Lung (tissue), 11 donors: ENCODE measurements at regions not wholly inside any gene's neighbourhood (a gene's known extent, or its start where the extent isn't known, plus 50 kb on each side); places are given as distances from the start of the nearest gene placed in this dataset.

Experiments
- ATAC-seq: fragments of 200-7000 bp; cut with Tn5 transposase; one replicate; pipeline ENCODE4 v1.9.1; 2020; ENCODE audit warnings: moderate number of reproducible peaks; ENCODE audit not compliant: insufficient read depth, low FRiP score
- DNase-seq, 3 donors: peaks; one replicate each; pipeline ENCODE4 v3.0.0-alpha.2; 2013 to 2017
- H3K27ac ChIP-seq, 2 donors: one replicate each; pipeline ENCODE4 v1.5.1; 2013; ENCODE audit warnings: mild to moderate bottlenecking in 2 of 2, moderate library complexity in 2 of 2, control low read depth in 1 of 2, inconsistent platforms in 1 of 2, low read depth in 1 of 2, low read length in 1 of 2
- H3K27me3 ChIP-seq, 3 donors: one replicate each; pipeline ENCODE4 v1.5.1; 2013; ENCODE audit warnings: low read length in 2 of 3; ENCODE audit not compliant: control insufficient read depth in 3 of 3, insufficient read depth in 3 of 3
- H3K36me3 ChIP-seq, 4 donors: one replicate each; pipeline ENCODE4 v1.5.1; 2013; ENCODE audit warnings: low read length in 4 of 4, mild to moderate bottlenecking in 1 of 4, moderate library complexity in 1 of 4; ENCODE audit not compliant: control insufficient read depth in 4 of 4, insufficient read depth in 4 of 4
- H3K4me1 ChIP-seq, 5 donors: one replicate each; pipeline ENCODE4 v1.5.1; 2013; ENCODE audit warnings: low read length in 5 of 5, mild to moderate bottlenecking in 2 of 5, moderate library complexity in 1 of 5; ENCODE audit not compliant: control insufficient read depth in 5 of 5, insufficient read depth in 5 of 5
- H3K4me3 ChIP-seq: one replicate; pipeline ENCODE4 v1.5.1; 2013; ENCODE audit warnings: mild to moderate bottlenecking, control low read depth, moderate library complexity
- H3K9ac ChIP-seq, 2 donors: one replicate each; pipeline ENCODE4 v1.5.1; 2013; ENCODE audit warnings: low read length in 2 of 2, control low read depth in 1 of 2; ENCODE audit not compliant: insufficient read depth in 1 of 2
- H3K9me3 ChIP-seq, 4 donors: one replicate each; pipeline ENCODE4 v1.5.1; 2013; ENCODE audit warnings: low read length in 3 of 4, mild to moderate bottlenecking in 1 of 4, moderate library complexity in 1 of 4; ENCODE audit not compliant: control insufficient read depth in 4 of 4, insufficient read depth in 3 of 4
- CTCF ChIP-seq: IDR thresholded peaks from 2 replicates; pipeline ENCODE4 v1.5.1; 2012; ENCODE audit warnings: mild to moderate bottlenecking; ENCODE audit errors: control extremely low read depth, extremely low read depth
- WGBS, 2 donors: extraction: QIAGEN DNeasy Blood & Tissue Kit; methylation state at CpG; one replicate each; pipeline ENCODE4 v1.1.7; 2013; 5-methylcytosine and 5-hydroxymethylcytosine counted together
- donor health status: control.
- donor health status: control.
- donor health status: Bipolar disorder and iron deficiency.
- donor health status: healthy.
- donor health status: DM: yes; HTN: yes; CAD: no.

GRCh38 chr13:99736541-99736940, 235.0 kb downstream of the ZIC5 start:
- no peaks in the 10 kb centered on the region for H3K36me3 ChIP-seq
- H3K4me3 ChIP-seq = no peak overlapping the region
- ATAC-seq (no peak), DNase-seq (no peak)
- H3K27me3 ChIP-seq = no peaks in the 10 kb centered on the region
- no peaks in the 10 kb centered on the region for H3K9me3 ChIP-seq
- no peaks in the 10 kb centered on the region for H3K4me1 ChIP-seq
- WGBS, 2 donors = 73 to 82% methylated on average over 3 of the region's 3 CpGs
- no peak overlapping the region for H3K9ac ChIP-seq
- H3K27ac ChIP-seq = no peak overlapping the region
- TF ChIP-seq CTCF = no peak

GRCh38 chr13:99734013-99734693, 232.9 kb downstream of the TM9SF2 start:
- Histone ChIP-seq H3K9ac (no peak overlapping the region), H3K4me3 (no peak overlapping the region), H3K9me3 (no peaks in the 10 kb centered on the region), H3K27ac (no peak overlapping the region), H3K4me1 (no peaks in the 10 kb centered on the region), H3K36me3 (no peaks in the 10 kb centered on the region), H3K27me3 (no peaks in the 10 kb centered on the region)
- no peak for TF ChIP-seq CTCF
- ATAC-seq (no peak), DNase-seq (no peak)
- WGBS, 2 donors = 63 to 84% methylated on average over 7 of the region's 7 CpGs

GRCh38 chr13:99733346-99733745, 232.1 kb downstream of the TM9SF2 start:
- ATAC-seq (no peak), DNase-seq (no peak)
- no peak overlapping the region for H3K9ac ChIP-seq
- no peak for TF ChIP-seq CTCF
- no peaks in the 10 kb centered on the region for H3K36me3 ChIP-seq
- no peak overlapping the region for H3K4me3 ChIP-seq
- no peaks in the 10 kb centered on the region for H3K27me3 ChIP-seq
- no peaks in the 10 kb centered on the region for H3K4me1 ChIP-seq
- no peaks in the 10 kb centered on the region for H3K9me3 ChIP-seq
- 60 to 68% methylated on average over 7 of the region's 7 CpGs for WGBS, 2 donors
- no peak overlapping the region for H3K27ac ChIP-seq

- H3K27me3 ChIP-seq = no peaks in the 10 kb centered on the region
- no peaks in the 10 kb centered on the region for H3K4me1 ChIP-seq
- no peak for TF ChIP-seq CTCF
- H3K36me3 ChIP-seq = no peaks in the 10 kb centered on the region
- WGBS, 2 donors = 84 to 85% methylated on average over 4 of the region's 4 CpGs
- no peak overlapping the region for H3K4me3 ChIP-seq
- ATAC-seq (no peak), DNase-seq (no peak)
- H3K9ac ChIP-seq = no peak overlapping the region
- no peaks in the 10 kb centered on the region for H3K9me3 ChIP-seq
- H3K27ac ChIP-seq = no peak overlapping the region
These were observed 230.5 kb downstream of the TM9SF2 start for GRCh38 chr13:99731747-99732146.
